Mesenchymal stem cell (in vitro differentiated cells and primary cell): ENCODE measurements at regions not wholly inside any gene's neighbourhood (a gene's known extent, or its start where the extent isn't known, plus 50 kb on each side); places are given as distances from the start of the nearest gene placed in this dataset.

Experiments
- DNase-seq: peaks from one replicate; pipeline ENCODE4 v3.0.0-alpha.2; 2013
- H2AFZ ChIP-seq: one replicate; pipeline ENCODE4 v1.6.1; 2013; ENCODE audit warnings: low read depth, mild to moderate bottlenecking, control low read depth, inconsistent platforms, low read length, moderate library complexity
- H2AK5ac ChIP-seq: 2 replicates; pipeline ENCODE4 v1.6.1; 2013; ENCODE audit warnings: low read length, moderate library complexity, mild to moderate bottlenecking, inconsistent platforms; ENCODE audit not compliant: severe bottlenecking
- H2BK120ac ChIP-seq: one replicate; pipeline ENCODE4 v1.6.1; 2013; ENCODE audit warnings: low read depth, mild to moderate bottlenecking, inconsistent platforms, low read length, moderate library complexity
- H2BK12ac ChIP-seq, 2 experiments: one replicate each; pipeline ENCODE4 v1.6.1; 2013; ENCODE audit warnings: inconsistent platforms in 2 of 2, low read length in 2 of 2, mild to moderate bottlenecking in 2 of 2, moderate library complexity in 2 of 2, control low read depth in 1 of 2
- H2BK15ac ChIP-seq: one replicate; pipeline ENCODE4 v1.6.1; 2013; ENCODE audit warnings: mild to moderate bottlenecking, low read depth, inconsistent platforms; ENCODE audit not compliant: poor library complexity, severe bottlenecking
- H2BK5ac ChIP-seq: 2 replicates; pipeline ENCODE4 v1.6.1; 2013; ENCODE audit warnings: low read depth, mild to moderate bottlenecking, low read length, control low read depth, inconsistent platforms; ENCODE audit not compliant: poor library complexity, severe bottlenecking
- H3K14ac ChIP-seq, 2 experiments: one replicate each; pipeline ENCODE4 v1.6.1; 2013; ENCODE audit warnings: inconsistent platforms in 2 of 2, low read length in 2 of 2, control low read depth in 1 of 2, mild to moderate bottlenecking in 1 of 2, moderate library complexity in 1 of 2
- H3K18ac ChIP-seq, 2 experiments: one replicate each; pipeline ENCODE4 v1.6.1; 2013; ENCODE audit warnings: inconsistent platforms in 2 of 2, low read length in 2 of 2, control low read depth in 1 of 2, low read depth in 1 of 2, mild to moderate bottlenecking in 1 of 2
- H3K23ac ChIP-seq, 2 experiments: one replicate each; pipeline ENCODE4 v1.6.1; 2013; ENCODE audit warnings: inconsistent platforms in 2 of 2, low read length in 2 of 2, mild to moderate bottlenecking in 2 of 2, moderate library complexity in 2 of 2, control low read depth in 1 of 2
- H3K27ac ChIP-seq: 2 replicates; pipeline ENCODE4 v1.5.1; 2013; ENCODE audit warnings: mild to moderate bottlenecking, moderate library complexity, low read length, control low read depth, inconsistent platforms; ENCODE audit not compliant: poor library complexity, severe bottlenecking
- H3K27me3 ChIP-seq, 2 experiments: 2 replicates each; pipeline versions ENCODE4 v1.6.1 to v1.7.0; 2013; ENCODE audit warnings: low read length in 2 of 2, mild to moderate bottlenecking in 2 of 2, moderate library complexity in 2 of 2, control low read depth in 1 of 2, inconsistent platforms in 1 of 2; ENCODE audit not compliant: control insufficient read depth in 1 of 2, insufficient read depth in 1 of 2
- H3K36me3 ChIP-seq, 2 experiments: 2 replicates each; pipeline versions ENCODE4 v1.6.1 to v1.7.0; 2013; ENCODE audit warnings: low read length in 2 of 2, control low read depth in 1 of 2, inconsistent platforms in 1 of 2, low read depth in 1 of 2, mild to moderate bottlenecking in 1 of 2; ENCODE audit not compliant: insufficient read depth in 2 of 2, control insufficient read depth in 1 of 2
- H3K4ac ChIP-seq, 2 experiments: one replicate each; pipeline ENCODE4 v1.6.1; 2013; ENCODE audit warnings: inconsistent platforms in 2 of 2, low read length in 2 of 2, mild to moderate bottlenecking in 2 of 2, moderate library complexity in 2 of 2, control low read depth in 1 of 2, low read depth in 1 of 2
- H3K4me1 ChIP-seq: 2 replicates; pipeline ENCODE4 v1.6.1; 2013; ENCODE audit warnings: low read depth, low read length, control low read depth; ENCODE audit not compliant: control insufficient read depth, insufficient read depth
- H3K4me2 ChIP-seq: 2 replicates; pipeline ENCODE4 v1.6.1; 2013; ENCODE audit warnings: low read length, mild to moderate bottlenecking, inconsistent platforms; ENCODE audit not compliant: poor library complexity, severe bottlenecking
- H3K4me3 ChIP-seq, 2 experiments: 2 replicates each; pipeline versions ENCODE4 v1.5.1 to v1.7.0; 2013; ENCODE audit warnings: low read length in 2 of 2, mild to moderate bottlenecking in 2 of 2, control low read depth in 1 of 2, low read depth in 1 of 2; ENCODE audit not compliant: insufficient read depth in 1 of 2
- H3K79me1 ChIP-seq: replicated peaks from 2 replicates; pipeline ENCODE4 v1.6.1; 2013; ENCODE audit warnings: mild to moderate bottlenecking, control low read depth, low read length, inconsistent platforms; ENCODE audit not compliant: poor library complexity, severe bottlenecking
- H3K9ac ChIP-seq: 2 replicates; pipeline ENCODE4 v1.7.0; 2013; ENCODE audit warnings: mild to moderate bottlenecking, low read length, moderate library complexity
- H3K9me3 ChIP-seq: 2 replicates; pipeline ENCODE4 v1.7.0; 2013; ENCODE audit warnings: mild to moderate bottlenecking, low read length; ENCODE audit not compliant: control insufficient read depth
- H4K8ac ChIP-seq: one replicate; pipeline ENCODE4 v1.6.1; 2013; ENCODE audit warnings: inconsistent platforms, mild to moderate bottlenecking, low read length, moderate library complexity
- H4K91ac ChIP-seq: one replicate; pipeline ENCODE4 v1.6.1; 2013; ENCODE audit warnings: mild to moderate bottlenecking, low read length, inconsistent platforms
- WGBS: methylation state at CpG from one replicate; pipeline ENCODE4 v1.1.7; 2013; ENCODE audit warnings: mixed read lengths; 5-methylcytosine and 5-hydroxymethylcytosine counted together

DNA sequence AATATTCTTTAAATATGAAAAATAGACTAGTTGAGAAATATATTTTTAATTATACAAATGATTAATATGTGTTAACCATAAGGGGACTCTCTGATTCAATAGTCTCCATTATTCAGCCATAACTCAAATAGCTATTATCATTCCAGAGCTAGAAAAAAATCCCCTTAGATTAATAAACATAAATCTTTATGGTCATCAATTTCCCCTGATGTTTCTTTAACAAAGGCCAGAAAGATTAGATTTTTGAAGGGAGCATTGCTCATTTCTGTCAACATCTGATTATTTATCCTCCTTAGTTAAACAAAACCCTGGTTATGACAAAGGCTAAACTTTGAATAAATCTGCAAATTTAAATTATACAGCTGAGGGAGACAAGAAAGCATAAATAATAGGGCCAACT is 215.7 kb downstream of the PLA2G4A start:
- H2AK5ac ChIP-seq = no peak overlapping the region
- H3K4me3 ChIP-seq = no peak overlapping the region
- no peak overlapping the region for H3K4me2 ChIP-seq
- DNase-seq = no peak
- no peak overlapping the region for H3K23ac ChIP-seq
- no peak overlapping the region for H4K91ac ChIP-seq
- no peaks in the 10 kb centered on the region for H3K9me3 ChIP-seq
- H3K79me1 ChIP-seq = no peaks in the 10 kb centered on the region
- no peak overlapping the region for H2AFZ ChIP-seq
- no peaks in the 10 kb centered on the region for H3K36me3 ChIP-seq
- H4K8ac ChIP-seq = no peak overlapping the region
- H3K14ac ChIP-seq = no peak overlapping the region
- H2BK12ac ChIP-seq = no peak overlapping the region
- no peak overlapping the region for H3K4ac ChIP-seq
- no peaks in the 10 kb centered on the region for H3K4me1 ChIP-seq
- H3K18ac ChIP-seq = no peak overlapping the region
- no peaks in the 10 kb centered on the region for H3K27me3 ChIP-seq
- no peak overlapping the region for H3K9ac ChIP-seq
- H3K27ac ChIP-seq = no peak overlapping the region
- H2BK15ac ChIP-seq = no peak overlapping the region
- no peak overlapping the region for H2BK120ac ChIP-seq
- H2BK5ac ChIP-seq = no peak overlapping the region

DNA sequence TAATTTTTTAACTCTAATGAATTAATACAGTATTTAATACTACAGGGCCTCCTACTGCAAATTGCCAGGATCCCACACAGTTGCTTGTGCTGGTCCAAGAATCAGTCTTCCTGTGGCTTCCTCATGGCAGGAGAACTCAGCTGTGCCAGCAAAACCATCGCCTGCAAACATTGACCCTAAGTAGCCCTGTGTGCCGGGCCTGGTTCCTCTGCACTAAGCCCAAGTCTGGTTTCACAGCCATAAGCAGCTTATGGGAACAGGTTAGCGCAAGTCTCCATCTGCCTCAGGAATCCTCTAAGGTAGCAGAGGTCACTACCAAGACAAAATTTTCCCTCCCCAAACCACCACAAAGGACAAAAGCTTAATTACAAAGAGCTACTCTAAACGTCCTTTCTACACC is 216.6 kb downstream of the PLA2G4A start:
- H3K4ac ChIP-seq = no peak overlapping the region
- no peaks in the 10 kb centered on the region for H3K4me1 ChIP-seq
- no peaks in the 10 kb centered on the region for H3K79me1 ChIP-seq
- H2AFZ ChIP-seq = no peak overlapping the region
- H3K9me3 ChIP-seq = no peaks in the 10 kb centered on the region
- no peak overlapping the region for H2BK5ac ChIP-seq
- no peak overlapping the region for H3K4me3 ChIP-seq
- H2BK12ac ChIP-seq = no peak overlapping the region
- DNase-seq = no peak
- no peaks in the 10 kb centered on the region for H3K27me3 ChIP-seq
- no peak overlapping the region for H3K18ac ChIP-seq
- no peak overlapping the region for H3K14ac ChIP-seq
- H2BK15ac ChIP-seq = no peak overlapping the region
- 96% methylated on average over 3 of the region's 4 CpGs for WGBS
- no peak overlapping the region for H2AK5ac ChIP-seq
- H3K23ac ChIP-seq = no peak overlapping the region
- no peak overlapping the region for H4K91ac ChIP-seq
- H3K9ac ChIP-seq = no peak overlapping the region
- H3K4me2 ChIP-seq = no peak overlapping the region
- no peak overlapping the region for H4K8ac ChIP-seq
- no peak overlapping the region for H3K27ac ChIP-seq
- H3K36me3 ChIP-seq = no peaks in the 10 kb centered on the region
- H2BK120ac ChIP-seq = no peak overlapping the region

DNA sequence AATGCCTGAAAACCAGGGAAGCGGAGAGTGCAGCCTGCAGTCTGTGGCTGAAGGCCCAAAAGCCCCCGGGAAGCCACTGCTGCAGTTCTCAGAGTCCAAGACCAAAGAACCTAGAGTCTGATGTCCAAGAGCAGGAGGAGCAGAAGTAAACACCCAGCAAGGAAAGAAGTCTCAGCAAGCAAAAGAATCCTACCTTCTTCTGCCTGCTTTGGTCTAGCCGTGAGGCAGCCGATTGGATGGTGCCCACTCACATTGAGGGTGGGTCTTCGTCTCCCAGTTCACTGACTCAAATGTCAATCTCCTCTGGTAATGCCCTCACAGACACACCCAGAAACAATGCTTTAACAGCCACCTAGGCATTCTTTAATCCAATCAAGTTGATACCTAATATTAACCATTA is 217.5 kb downstream of the PLA2G4A start:
- Histone ChIP-seq H3K79me1 (no peaks in the 10 kb centered on the region), H3K9me3 (no peaks in the 10 kb centered on the region), H3K23ac (no peak overlapping the region), H2BK5ac (no peak overlapping the region), H2BK120ac (no peak overlapping the region), H3K14ac (no peak overlapping the region), H3K4me3 (no peak overlapping the region), H3K18ac (no peak overlapping the region), H3K4ac (no peak overlapping the region), H3K27me3 (no peaks in the 10 kb centered on the region), H2AK5ac (no peak overlapping the region), H4K91ac (no peak overlapping the region), H4K8ac (no peak overlapping the region), H3K4me2 (no peak overlapping the region), H2AFZ (no peak overlapping the region), H2BK12ac (no peak overlapping the region), H3K36me3 (no peaks in the 10 kb centered on the region), H3K4me1 (no peaks in the 10 kb centered on the region), H3K27ac (no peak overlapping the region), H3K9ac (no peak overlapping the region), H2BK15ac (no peak overlapping the region)
- 97% methylated on average over 5 of the region's 5 CpGs for WGBS
- no peak for DNase-seq

DNA sequence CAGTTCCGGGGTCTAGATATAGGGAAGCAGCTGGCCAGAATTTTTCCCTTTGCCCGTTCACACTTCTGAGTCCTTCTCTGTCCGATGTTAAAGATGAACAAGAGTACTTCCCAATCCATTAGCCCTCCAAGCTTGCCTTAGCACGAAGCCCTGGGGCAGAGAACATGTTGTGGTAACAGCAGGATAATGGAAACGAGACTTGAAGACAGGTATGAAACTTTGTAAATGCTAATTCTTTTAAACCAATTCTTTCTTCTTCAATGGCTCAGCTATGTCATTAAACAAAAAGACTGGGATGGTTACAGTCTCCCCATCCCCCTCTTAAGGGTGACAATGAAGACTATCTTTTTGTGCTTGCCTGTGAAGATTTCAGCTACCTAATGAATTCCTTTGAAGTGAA is 218.5 kb downstream of the PLA2G4A start:
- Histone ChIP-seq H2AFZ (no peak overlapping the region), H3K9ac (no peak overlapping the region), H3K27me3 (no peaks in the 10 kb centered on the region), H2BK15ac (no peak overlapping the region), H3K14ac (no peak overlapping the region), H4K8ac (no peak overlapping the region), H3K18ac (no peak overlapping the region), H4K91ac (no peak overlapping the region), H2BK12ac (no peak overlapping the region), H3K4me1 (no peaks in the 10 kb centered on the region), H2BK120ac (no peak overlapping the region), H3K36me3 (no peaks in the 10 kb centered on the region), H3K4me3 (no peak overlapping the region), H3K9me3 (no peaks in the 10 kb centered on the region), H3K4me2 (no peak overlapping the region), H3K79me1 (no peaks in the 10 kb centered on the region), H2BK5ac (no peak overlapping the region), H3K27ac (no peak overlapping the region), H3K23ac (no peak overlapping the region), H3K4ac (no peak overlapping the region), H2AK5ac (no peak overlapping the region)
- WGBS = 68% methylated on average over 3 of the region's 5 CpGs
- DNase-seq = no peak
